H1 (cell line): ENCODE measurements at regions not wholly inside any gene's neighbourhood (a gene's known extent, or its start where the extent isn't known, plus 50 kb on each side); places are given as distances from the start of the nearest gene placed in this dataset.

Experiments used
- CTCF ChIA-PET: fragments of 300-600 bp; sonication (Branson Sonifier 250); formaldehyde crosslinking; loops from one replicate; lab custom pipeline; 2021; ENCODE audit not compliant: partially characterized antibody; lab: Charles Lee
- POLR2A ChIA-PET: fragments of 300-600 bp; sonication (Branson Sonifier 250); formaldehyde crosslinking; loops from one replicate; lab custom pipeline; 2021; ENCODE audit warnings: inconsistent platforms; ENCODE audit not compliant: partially characterized antibody; lab: Charles Lee
- DNase-seq, 2 experiments: peaks; one replicate each; pipeline versions ENCODE4 v3.0.0 to v3.0.0-alpha.2; 2010 to 2022; ENCODE audit warnings: low spot score in 2 of 2, low read depth in 1 of 2, mixed read lengths in 1 of 2
- FAIRE-seq: peaks from 2 replicates; lab custom pipeline; 2011; peaks lifted over from hg19 to GRCh38; lab: Jason Lieb, UNC
- H2AFZ ChIP-seq: 2 replicates; pipeline ENCODE4 v1.8.1; 2012; ENCODE audit warnings: low read length, inconsistent platforms
- H2AK5ac ChIP-seq: 2 replicates; pipeline ENCODE4 v1.6.1; 2013; ENCODE audit warnings: low read depth, low read length
- H2BK120ac ChIP-seq: replicated peaks from 2 replicates; pipeline ENCODE3; 2013; ENCODE audit warnings: low read depth, low read length, inconsistent platforms
- H2BK12ac ChIP-seq: 2 replicates; pipeline ENCODE4 v1.6.1; 2013; ENCODE audit warnings: low read depth, low read length
- H2BK15ac ChIP-seq: 2 replicates; pipeline ENCODE4 v1.6.1; 2013; ENCODE audit warnings: low read length
- H2BK20ac ChIP-seq: 2 replicates; pipeline ENCODE4 v1.6.1; 2013; ENCODE audit warnings: low read length
- H2BK5ac ChIP-seq: 2 replicates; pipeline ENCODE4 v1.6.1; 2013; ENCODE audit warnings: low read depth, low read length
- H3K14ac ChIP-seq: 2 replicates; pipeline ENCODE4 v1.6.1; 2013; ENCODE audit warnings: inconsistent platforms; ENCODE audit not compliant: insufficient read length
- H3K18ac ChIP-seq: 2 replicates; pipeline ENCODE4 v1.6.1; 2013; ENCODE audit warnings: low read length; ENCODE audit errors: extremely low read depth
- H3K23ac ChIP-seq: 2 replicates; pipeline ENCODE4 v1.6.1; 2013; ENCODE audit warnings: inconsistent platforms; ENCODE audit not compliant: insufficient read length
- H3K23me2 ChIP-seq: 2 replicates; pipeline ENCODE4 v1.6.1; 2013; ENCODE audit warnings: low read depth, low read length
- H3K27ac ChIP-seq: 2 replicates; pipeline ENCODE4 v1.6.1; 2011; ENCODE audit warnings: low read depth, low read length, inconsistent platforms
- H3K27me3 ChIP-seq, 4 experiments: replicated peaks in 1 of 4; 1 replicate in 1 of 4; 2 replicates in 3 of 4; pipeline versions ENCODE4 v1.6.1 to v1.8.1; 2011 to 2013; ENCODE audit warnings: low read length in 3 of 4, mild to moderate bottlenecking in 3 of 4, inconsistent platforms in 2 of 4, mixed read lengths in 2 of 4, moderate library complexity in 1 of 4; ENCODE audit not compliant: control insufficient read depth in 3 of 4, insufficient read depth in 3 of 4; ENCODE audit errors: extremely low read depth in 1 of 4
- H3K36me3 ChIP-seq, 4 experiments: 2 replicates each; pipeline versions ENCODE4 v1.6.1 to v1.8.1; 2011 to 2013; ENCODE audit warnings: mild to moderate bottlenecking in 4 of 4, low read length in 3 of 4, moderate library complexity in 2 of 4, control low read depth in 1 of 4, inconsistent platforms in 1 of 4; ENCODE audit not compliant: insufficient read depth in 4 of 4, control insufficient read depth in 2 of 4
- H3K4ac ChIP-seq: replicated peaks from 2 replicates; pipeline ENCODE3; 2013; ENCODE audit warnings: low read length, low read depth, mixed read lengths, inconsistent platforms; ENCODE audit not compliant: insufficient read length
- H3K4me1 ChIP-seq, 4 experiments: replicated peaks in 1 of 4; 1 replicate in 1 of 4; 2 replicates in 3 of 4; pipeline versions ENCODE4 v1.6.1 to v1.8.1; 2011 to 2013; ENCODE audit warnings: low read length in 3 of 4, inconsistent platforms in 2 of 4, mixed read lengths in 1 of 4; ENCODE audit not compliant: insufficient read depth in 4 of 4, control insufficient read depth in 3 of 4
- H3K4me2 ChIP-seq, 2 experiments: 2 replicates each; pipeline versions ENCODE4 v1.6.1 to v1.8.1; 2011 to 2013; ENCODE audit warnings: low read depth in 2 of 2, low read length in 2 of 2, control low read depth in 1 of 2, inconsistent platforms in 1 of 2, mild to moderate bottlenecking in 1 of 2; ENCODE audit not compliant: insufficient read depth in 1 of 2
- H3K4me3 ChIP-seq, 4 experiments: fragments of 200-600, 300-600 bp in 1 of 4; sonication (generic), shearing (Covaris generic), sonication (Bioruptor Twin) in 1 of 4; 2 replicates each; pipeline versions ENCODE4 v1.5.1 to v1.8.1; 2011 to 2016; ENCODE audit warnings: low read length in 4 of 4, low read depth in 3 of 4, control low read depth in 2 of 4, inconsistent platforms in 2 of 4, mild to moderate bottlenecking in 2 of 4, mixed read lengths in 1 of 4, moderate library complexity in 1 of 4; ENCODE audit not compliant: insufficient read depth in 2 of 4; ENCODE audit errors: extremely low read depth in 1 of 4
- H3K56ac ChIP-seq: replicated peaks from 2 replicates; pipeline ENCODE3; 2013; ENCODE audit warnings: low read depth, mild to moderate bottlenecking, mixed read lengths, low read length, inconsistent platforms; ENCODE audit not compliant: insufficient read length
- H3K79me1 ChIP-seq: 2 replicates; pipeline ENCODE4 v1.6.1; 2013; ENCODE audit warnings: low read depth, low read length, control low read depth
- H3K79me2 ChIP-seq, 2 experiments: 2 replicates each; pipeline versions ENCODE4 v1.6.1 to v1.8.1; 2012 to 2013; ENCODE audit warnings: low read length in 2 of 2, mild to moderate bottlenecking in 2 of 2, inconsistent platforms in 1 of 2; ENCODE audit not compliant: insufficient read depth in 2 of 2, control insufficient read depth in 1 of 2
- H3K9ac ChIP-seq, 4 experiments: replicated peaks in 1 of 4; 1 replicate in 1 of 4; 2 replicates in 3 of 4; pipeline versions ENCODE4 v1.6.1 to v1.8.1; 2011 to 2013; ENCODE audit warnings: low read depth in 3 of 4, low read length in 3 of 4, control low read depth in 2 of 4, mild to moderate bottlenecking in 2 of 4, moderate library complexity in 2 of 4, inconsistent platforms in 1 of 4; ENCODE audit errors: extremely low read depth in 1 of 4
- H3K9me3 ChIP-seq, 2 experiments: 2 replicates each; pipeline versions ENCODE4 v1.6.1 to v1.8.1; 2012 to 2013; ENCODE audit warnings: mild to moderate bottlenecking in 2 of 2, moderate library complexity in 2 of 2, control low read depth in 1 of 2, inconsistent platforms in 1 of 2, low read depth in 1 of 2, low read length in 1 of 2, mixed read lengths in 1 of 2; ENCODE audit not compliant: insufficient read depth in 2 of 2
- H4K20me1 ChIP-seq, 2 experiments: replicated peaks in 1 of 2; 2 replicates each; pipeline versions ENCODE3 to v1.8.1; 2011 to 2013; ENCODE audit warnings: inconsistent platforms in 2 of 2, low read length in 2 of 2, mild to moderate bottlenecking in 1 of 2; ENCODE audit not compliant: insufficient read depth in 2 of 2, control insufficient read depth in 1 of 2
- H4K5ac ChIP-seq: 2 replicates; pipeline ENCODE4 v1.6.1; 2013; ENCODE audit warnings: low read length, low read depth, mixed read lengths, inconsistent platforms; ENCODE audit not compliant: insufficient read length
- H4K8ac ChIP-seq: 2 replicates; pipeline ENCODE4 v1.8.0; 2013; ENCODE audit warnings: mild to moderate bottlenecking, moderate library complexity, low read length, inconsistent platforms; ENCODE audit not compliant: insufficient read depth; ENCODE audit errors: extremely low read depth
- H4K91ac ChIP-seq: replicated peaks from 2 replicates; pipeline ENCODE3; 2013; ENCODE audit warnings: low read length, mixed read lengths, inconsistent platforms; ENCODE audit not compliant: insufficient read length
- CHD2 ChIP-seq: IDR thresholded peaks from 2 replicates; pipeline ENCODE4 v1.6.1; 2012; ENCODE audit warnings: low read length, improper control_type of control experiment
- CTCF ChIP-seq, 3 experiments: IDR thresholded peaks; 1 replicate in 2 of 3; 2 replicates in 1 of 3; pipeline versions ENCODE4 v1.5.1 to v1.6.1; 2011; ENCODE audit warnings: low read length in 3 of 3, mild to moderate bottlenecking in 3 of 3, inconsistent platforms in 2 of 3, low read depth in 1 of 3, moderate library complexity in 1 of 3; ENCODE audit not compliant: insufficient read depth in 1 of 3; ENCODE audit errors: control extremely low read depth in 1 of 3
- E2F6 ChIP-seq: IDR thresholded peaks from 2 replicates; pipeline ENCODE4 v1.6.1; 2012; ENCODE audit warnings: inconsistent platforms
- EZH2 ChIP-seq: fragments of 200-600 bp; sonication (generic); IDR thresholded peaks from 2 replicates; pipeline ENCODE4 v1.7.1; 2012; ENCODE audit warnings: low read depth, mild to moderate bottlenecking, moderate library complexity, low read length, inconsistent platforms; ENCODE audit not compliant: severe bottlenecking
- MAX ChIP-seq: IDR thresholded peaks from 2 replicates; pipeline ENCODE4 v1.6.1; 2012; ENCODE audit warnings: inconsistent platforms
- RAD21 ChIP-seq, 2 experiments: IDR thresholded peaks in 1 of 2; conservative IDR thresholded peaks in 1 of 2; 2 replicates each; pipeline ENCODE4 v1.6.1; 2011; ENCODE audit warnings: low read depth in 2 of 2, low read length in 2 of 2, improper control_type of control experiment in 1 of 2, inconsistent platforms in 1 of 2, mild to moderate bottlenecking in 1 of 2, moderate library complexity in 1 of 2
- SP2 ChIP-seq: IDR thresholded peaks from 2 replicates; pipeline ENCODE4 v1.6.1; 2012; ENCODE audit warnings: mild to moderate bottlenecking, low read length, inconsistent platforms
- WGBS, 2 experiments: shearing (Covaris generic) in 1 of 2; methylation state at CpG; one replicate each; pipeline versions ENCODE4 v1.1.6 to v1.1.7; 2013 to 2015; ENCODE audit warnings: low lambda C conversion rate in 2 of 2, mixed read lengths in 2 of 2, inconsistent platforms in 1 of 2, low coverage in 1 of 2, missing lambda C conversion rate in 1 of 2; ENCODE audit not compliant: insufficient replicate concordance in 2 of 2, insufficient coverage in 1 of 2, insufficient read length in 1 of 2; ENCODE audit errors: extremely low coverage in 1 of 2, missing lambda C conversion rate in 1 of 2; 5-methylcytosine and 5-hydroxymethylcytosine counted together

GRCh38 chr13:86974995-86975328, 696.2 kb upstream of the SLITRK5 start:
- no peak overlapping the region for H2BK5ac ChIP-seq
- FAIRE-seq = no peak
- H4K5ac ChIP-seq = no peak overlapping the region
- H3K36me3 ChIP-seq = no peaks in the 10 kb centered on the region
- no peak overlapping the region for H2AK5ac ChIP-seq
- H3K4me2 ChIP-seq = no peak overlapping the region
- no peak overlapping the region for H2BK12ac ChIP-seq
- H2BK15ac ChIP-seq = no peak overlapping the region
- H3K27ac ChIP-seq = no peak overlapping the region
- WGBS, 2 experiments = 96% methylated on average over 1 of the region's 1 CpG; no CpG with 5 or more reads in 1 of the 2 experiments
- H3K23me2 ChIP-seq = no peaks in the 10 kb centered on the region
- ChIA-PET POLR2A (no interaction called here), CTCF (interaction anchor here (1.0 to 1.5 kb wide), 2 partner anchors 12 to 299 kb away, joined by 3 to 6 read pairs; no protein-coding TSS in a partner anchor)
- H3K4me1 ChIP-seq = no peaks in the 10 kb centered on the region; a peak in 1 of 7 replicates
- no peak overlapping the region for H4K8ac ChIP-seq
- H2BK120ac ChIP-seq = no peak overlapping the region
- TF ChIP-seq MAX (no peak), CTCF (IDR thresholded peaks at IDR 0.05; ENCODE audit: control extremely low read depth in 1 of 3, insufficient read depth in 1 of 3, low read depth in 1 of 3, low read length in 3 of 3) (peak in 2 of 3 experiments; percentile 7 to 30; a peak in 2 of 4 replicates), EZH2 (no peak), CHD2 (no peak), RAD21 (IDR thresholded peaks at IDR 0.05 in 1 of 2, conservative IDR thresholded peaks at IDR 0.05 in 1 of 2; ENCODE audit: low read depth in 2 of 2, low read length in 2 of 2) (peak; percentile 43 to 51), E2F6 (no peak), SP2 (no peak)
- H3K4me3 ChIP-seq = no peak overlapping the region
- no peak overlapping the region for H3K9ac ChIP-seq
- H3K27me3 ChIP-seq = no peaks in the 10 kb centered on the region
- H3K18ac ChIP-seq = no peak overlapping the region
- 0 out of 2 replicates have a peak overlapping the region, but pooled peaks have one; percentile 50 for H2AFZ ChIP-seq
- no peaks in the 10 kb centered on the region for H4K20me1 ChIP-seq
- no peak overlapping the region for H3K4ac ChIP-seq
- H3K14ac ChIP-seq = no peak overlapping the region
- no peak overlapping the region for H4K91ac ChIP-seq
- H3K79me2 ChIP-seq = no peaks in the 10 kb centered on the region
- H3K79me1 ChIP-seq = no peaks in the 10 kb centered on the region
- no peaks in the 10 kb centered on the region for H3K9me3 ChIP-seq
- H3K56ac ChIP-seq = no peak overlapping the region
- H2BK20ac ChIP-seq = no peak overlapping the region
- H3K23ac ChIP-seq = no peak overlapping the region
- no peak for DNase-seq
